MM.1S (cell line): ENCODE measurements at regions not wholly inside any gene's neighbourhood (a gene's known extent, or its start where the extent isn't known, plus 50 kb on each side); places are given as distances from the start of the nearest gene placed in this dataset.

Experiments used
- DNase-seq: peaks from one replicate; pipeline ENCODE4 v3.0.0-alpha.2; 2015
- H2AFZ ChIP-seq: fragments of 300-600 bp; sonication (generic); 2 replicates; pipeline ENCODE4 v1.6.0; 2016; ENCODE audit warnings: antibody characterized with exemption, low read length
- H3F3A ChIP-seq: fragments of 300-600 bp; sonication (generic); 2 replicates; pipeline ENCODE4 v1.6.1; 2016; ENCODE audit warnings: mild to moderate bottlenecking, antibody characterized with exemption, low read length, moderate library complexity, mixed read lengths; ENCODE audit not compliant: insufficient read depth
- H3K27ac ChIP-seq: fragments of 300-600 bp; sonication (generic); 2 replicates; pipeline ENCODE4 v1.5.1; 2016; ENCODE audit warnings: mild to moderate bottlenecking, low read length
- H3K27me3 ChIP-seq: fragments of 300-600 bp; sonication (generic); replicated peaks from 2 replicates; pipeline ENCODE4 v1.6.0; 2016; ENCODE audit warnings: low read length; ENCODE audit not compliant: insufficient read depth
- H3K36me3 ChIP-seq: fragments of 300-600 bp; sonication (generic); replicated peaks from 2 replicates; pipeline ENCODE4 v1.6.1; 2016; ENCODE audit warnings: mild to moderate bottlenecking, low read length, mixed read lengths; ENCODE audit not compliant: insufficient read depth
- H3K4me1 ChIP-seq: fragments of 300-600 bp; sonication (generic); 2 replicates; pipeline ENCODE4 v1.6.1; 2016; ENCODE audit warnings: low read length, mixed read lengths
- H3K4me2 ChIP-seq: fragments of 300-600 bp; sonication (generic); 2 replicates; pipeline ENCODE4 v1.6.0; 2016; ENCODE audit warnings: low read depth, low read length
- H3K4me3 ChIP-seq: fragments of 300-600 bp; sonication (generic); 2 replicates; pipeline ENCODE4 v1.5.1; 2016; ENCODE audit warnings: low read length, mixed read lengths
- H3K79me2 ChIP-seq: fragments of 300-600 bp; sonication (generic); 2 replicates; pipeline ENCODE4 v1.6.1; 2016; ENCODE audit warnings: mixed run types, low read length, mixed read lengths
- H3K9ac ChIP-seq: fragments of 300-600 bp; sonication (generic); 2 replicates; pipeline ENCODE4 v1.6.1; 2016; ENCODE audit warnings: low read length, mixed read lengths
- H3K9me2 ChIP-seq: fragments of 300-600 bp; sonication (generic); replicated peaks from 2 replicates; pipeline ENCODE4 v1.6.1; 2016; ENCODE audit warnings: mild to moderate bottlenecking, low read length, mixed read lengths; ENCODE audit not compliant: insufficient read depth
- H3K9me3 ChIP-seq: fragments of 300-600 bp; sonication (generic); replicated peaks from 2 replicates; pipeline ENCODE4 v1.6.1; 2016; ENCODE audit warnings: mild to moderate bottlenecking, low read length, mixed read lengths; ENCODE audit not compliant: insufficient read depth
- H4K20me1 ChIP-seq: fragments of 300-600 bp; sonication (generic); 2 replicates; pipeline ENCODE4 v1.6.1; 2016; ENCODE audit warnings: mild to moderate bottlenecking, low read length, moderate library complexity, mixed read lengths; ENCODE audit not compliant: insufficient read depth
- CTCF ChIP-seq: fragments of 300-600 bp; sonication (generic); IDR thresholded peaks from 2 replicates; pipeline ENCODE4 v1.5.1; 2016; ENCODE audit warnings: antibody characterized with exemption, low read length, mixed read lengths
- EZH2 ChIP-seq: fragments of 300-600 bp; sonication (generic); optimal IDR thresholded peaks from 2 replicates; pipeline ENCODE3; 2017; ENCODE audit warnings: low read depth, mild to moderate bottlenecking, antibody characterized with exemption, low read length, mixed read lengths
- EZH2phosphoT487 ChIP-seq: fragments of 300-600 bp; sonication (generic); IDR thresholded peaks from 2 replicates; pipeline ENCODE4 v1.6.1; 2018; ENCODE audit warnings: antibody characterized with exemption, low read length

GRCh38 chr11:112396076-112396475 lies 135.4 kb upstream of the PLET1 start:
- Histone ChIP-seq H3K4me3 (no peak overlapping the region), H3K4me2 (no peak overlapping the region), H2AFZ (no peak overlapping the region), H4K20me1 (no peaks in the 10 kb centered on the region), H3K36me3 (no peaks in the 10 kb centered on the region), H3K9ac (no peak overlapping the region), H3K9me3 (no peaks in the 10 kb centered on the region), H3F3A (no peaks in the 10 kb centered on the region), H3K27me3 (no peaks in the 10 kb centered on the region), H3K4me1 (no peaks in the 10 kb centered on the region), H3K9me2 (no peaks in the 10 kb centered on the region), H3K79me2 (no peaks in the 10 kb centered on the region), H3K27ac (no peak overlapping the region)
- no peak for DNase-seq
- TF ChIP-seq CTCF = no peak
- TF ChIP-seq EZH2phosphoT487 = no peak
- no peak for TF ChIP-seq EZH2

GRCh38 chr11:112398798-112399478 lies 138.3 kb upstream of the PLET1 start:
- H2AFZ ChIP-seq = no peak overlapping the region
- H3K9me3 ChIP-seq = no peaks in the 10 kb centered on the region
- no peak for TF ChIP-seq CTCF
- TF ChIP-seq EZH2phosphoT487 = no peak
- no peak for TF ChIP-seq EZH2
- H3K36me3 ChIP-seq = no peaks in the 10 kb centered on the region
- H3K4me1 ChIP-seq = no peaks in the 10 kb centered on the region
- H3K9ac ChIP-seq = no peak overlapping the region
- no peaks in the 10 kb centered on the region for H3K27me3 ChIP-seq
- no peaks in the 10 kb centered on the region for H3K79me2 ChIP-seq
- no peak overlapping the region for H3K4me2 ChIP-seq
- no peak overlapping the region for H3K4me3 ChIP-seq
- H4K20me1 ChIP-seq = no peaks in the 10 kb centered on the region
- no peak for DNase-seq
- H3F3A ChIP-seq = no peaks in the 10 kb centered on the region
- H3K27ac ChIP-seq = no peak overlapping the region
- no peaks in the 10 kb centered on the region for H3K9me2 ChIP-seq

- Histone ChIP-seq H3K79me2 (no peaks in the 10 kb centered on the region), H3K36me3 (no peaks in the 10 kb centered on the region), H4K20me1 (no peaks in the 10 kb centered on the region), H3K4me3 (no peak overlapping the region), H3K27ac (no peak overlapping the region), H2AFZ (no peak overlapping the region), H3K9me2 (no peaks in the 10 kb centered on the region), H3K27me3 (no peaks in the 10 kb centered on the region), H3K4me2 (no peak overlapping the region), H3K9me3 (no peaks in the 10 kb centered on the region), H3F3A (no peaks in the 10 kb centered on the region), H3K4me1 (no peaks in the 10 kb centered on the region), H3K9ac (no peak overlapping the region)
- no peak for TF ChIP-seq EZH2phosphoT487
- no peak for TF ChIP-seq EZH2
- no peak for TF ChIP-seq CTCF
- no peak for DNase-seq
Observed at GRCh38 chr11:112400476-112401014, 139.9 kb upstream of the PLET1 start.
